SK-N-SH treated with all-trans-retinoic acid at 6 μM for 48 hours (cell line): ENCODE measurements at regions not wholly inside any gene's neighbourhood (a gene's known extent, or its start where the extent isn't known, plus 50 kb on each side); places are given as distances from the start of the nearest gene placed in this dataset.
A peak's percentile ranks its signal among the peaks of the same experiment; 100 is the strongest.

Experiments
- ATAC-seq: fragments of 200-7000 bp; cut with Tn5 transposase; 3 replicates; pipeline ENCODE4 v1.9.1; 2020; ENCODE audit warnings: mild to moderate bottlenecking, moderate library complexity
- ARNTL ChIP-seq: fragments of 450-650 bp; formaldehyde crosslinking; IDR thresholded peaks from 2 replicates; pipeline ENCODE4 v1.5.0; 2020; ENCODE audit warnings: low read depth, mild to moderate bottlenecking, moderate library complexity, borderline replicate concordance
- BACH2 ChIP-seq: fragments of 250-450 bp; sonication (Bioruptor Pico); IDR thresholded peaks from 2 replicates; pipeline ENCODE4 v1.9.0; 2021; ENCODE audit warnings: mild to moderate bottlenecking, borderline replicate concordance
- CREB5 ChIP-seq: fragments of 250-450 bp; sonication (Bioruptor Pico); IDR thresholded peaks from 2 replicates; pipeline ENCODE4 v1.5.1; 2020; ENCODE audit warnings: low read depth, mild to moderate bottlenecking, moderate library complexity
- CSDC2 ChIP-seq: fragments of 250-450 bp; sonication (Bioruptor Pico); IDR thresholded peaks from 2 replicates; pipeline ENCODE4 v1.5.0; 2020; ENCODE audit warnings: mild to moderate bottlenecking, moderate library complexity
- CSRNP3 ChIP-seq: fragments of 250-450 bp; sonication (Bioruptor Pico); IDR thresholded peaks from 2 replicates; pipeline ENCODE4 v1.5.1; 2021; ENCODE audit warnings: mild to moderate bottlenecking, moderate library complexity
- ESRRG ChIP-seq: fragments of 250-450 bp; sonication (Bioruptor Pico); IDR thresholded peaks from 2 replicates; pipeline ENCODE4 v1.6.1; 2021; ENCODE audit warnings: mild to moderate bottlenecking
- GLIS3 ChIP-seq: fragments of 250-450 bp; sonication (Bioruptor Pico); IDR thresholded peaks from 2 replicates; pipeline ENCODE4 v1.5.0; 2020; ENCODE audit warnings: mild to moderate bottlenecking, moderate library complexity
- ISL1 ChIP-seq: fragments of 250-450 bp; sonication (Bioruptor Pico); IDR thresholded peaks from 2 replicates; pipeline ENCODE4 v2.1.2; 2022; ENCODE audit warnings: mild to moderate bottlenecking, moderate library complexity
- OSR1 ChIP-seq: fragments of 250-450 bp; sonication (Bioruptor Pico); IDR thresholded peaks from 2 replicates; pipeline ENCODE4 v1.8.0; 2022; ENCODE audit warnings: moderate library complexity, mild to moderate bottlenecking, inconsistent platforms
- PATZ1 ChIP-seq: fragments of 250-450 bp; sonication (Bioruptor Pico); IDR thresholded peaks from 2 replicates; pipeline ENCODE4 v1.8.0; 2020; ENCODE audit warnings: mild to moderate bottlenecking, moderate library complexity, borderline replicate concordance
- POU6F1 ChIP-seq: fragments of 250-450 bp; sonication (Bioruptor Pico); IDR thresholded peaks from 2 replicates; pipeline ENCODE4 v1.8.0; 2021; ENCODE audit warnings: low read depth, mild to moderate bottlenecking, moderate library complexity, borderline replicate concordance
- PPARA ChIP-seq: fragments of 250-450 bp; sonication (Bioruptor Pico); IDR thresholded peaks from 2 replicates; pipeline ENCODE4 v1.5.0; 2020; ENCODE audit warnings: mild to moderate bottlenecking, borderline replicate concordance
- RARB ChIP-seq: fragments of 250-450 bp; sonication (Bioruptor Pico); IDR thresholded peaks from 2 replicates; pipeline ENCODE4 v1.8.0; 2021; ENCODE audit warnings: mild to moderate bottlenecking, moderate library complexity
- SNAI2 ChIP-seq: fragments of 250-450 bp; sonication (Bioruptor Pico); IDR thresholded peaks from 2 replicates; pipeline ENCODE4 v1.5.0; 2020; ENCODE audit warnings: mild to moderate bottlenecking, moderate library complexity
- TCF4 ChIP-seq: fragments of 250-450 bp; sonication (Bioruptor Pico); IDR thresholded peaks from 2 replicates; pipeline ENCODE4 v1.8.0; 2021; ENCODE audit warnings: mild to moderate bottlenecking, moderate library complexity, borderline replicate concordance
- TOX ChIP-seq: fragments of 250-450 bp; sonication (Bioruptor Pico); IDR thresholded peaks from 2 replicates; pipeline ENCODE4 v1.8.0; 2021; ENCODE audit warnings: mild to moderate bottlenecking, moderate library complexity, borderline replicate concordance
- TSHZ2 ChIP-seq: fragments of 250-450 bp; sonication (Bioruptor Pico); IDR thresholded peaks from 2 replicates; pipeline ENCODE4 v1.5.0; 2020; ENCODE audit warnings: mild to moderate bottlenecking, moderate library complexity
- ZC3H10 ChIP-seq: fragments of 250-450 bp; sonication (Bioruptor Pico); IDR thresholded peaks from 2 replicates; pipeline ENCODE4 v1.5.1; 2021; ENCODE audit warnings: mild to moderate bottlenecking, moderate library complexity
- ZFP3 ChIP-seq: fragments of 250-450 bp; sonication (Bioruptor Pico); IDR thresholded peaks from 2 replicates; pipeline ENCODE4 v1.5.0; 2020; ENCODE audit warnings: mild to moderate bottlenecking, moderate library complexity
- ZNF565 ChIP-seq: fragments of 450-650 bp; formaldehyde crosslinking; conservative IDR thresholded peaks from 2 replicates; pipeline ENCODE4 v1.5.0; 2020; ENCODE audit warnings: low read depth, mild to moderate bottlenecking, moderate library complexity
- ZNF70 ChIP-seq: fragments of 450-650 bp; formaldehyde crosslinking; IDR thresholded peaks from 2 replicates; pipeline ENCODE4 v1.5.0; 2020; ENCODE audit warnings: mild to moderate bottlenecking, moderate library complexity
- ZNF8 ChIP-seq: fragments of 450-650 bp; formaldehyde crosslinking; IDR thresholded peaks from 2 replicates; pipeline ENCODE4 v1.5.0; 2020; ENCODE audit warnings: mild to moderate bottlenecking, moderate library complexity

GRCh38 chr3:78314327-78314726 is 1274.4 kb downstream of the ROBO2 start (continued):
- TF ChIP-seq CREB5 (CRISPR knock-in tag) (peak; percentile 76), ZC3H10 (CRISPR knock-in tag) (peak; percentile 86; the same call in 1 of the 2 replicates), ISL1 (peak; percentile 95), POU6F1 (peak; percentile 79; the same call in 1 of the 2 replicates), BACH2 (CRISPR knock-in tag) (no peak), OSR1 (CRISPR knock-in tag) (no peak)

- TF ChIP-seq ZNF70 (CRISPR knock-in tag): no peak
- no peak for TF ChIP-seq TCF4 (CRISPR knock-in tag)
- no peak for TF ChIP-seq TOX (CRISPR knock-in tag)
- TF ChIP-seq PATZ1 (CRISPR knock-in tag): no peak
- no peak for TF ChIP-seq ZFP3 (CRISPR knock-in tag)
- no peak for TF ChIP-seq OSR1 (CRISPR knock-in tag)
- TF ChIP-seq ESRRG (CRISPR knock-in tag): no peak
- no peak for TF ChIP-seq ARNTL (CRISPR knock-in tag)
- TF ChIP-seq SNAI2 (CRISPR knock-in tag): no peak
- TF ChIP-seq CSDC2 (CRISPR knock-in tag): no peak
- TF ChIP-seq ISL1: no peak
- no peak for TF ChIP-seq ZC3H10 (CRISPR knock-in tag)
- TF ChIP-seq GLIS3: no peak
- TF ChIP-seq BACH2 (CRISPR knock-in tag): no peak
- no peak for TF ChIP-seq POU6F1
- ATAC-seq: no peak
Observed at GRCh38 chr3:78317774-78318173, 1277.9 kb downstream of the ROBO2 start.

GRCh38 chr3:78322780-78323179 is 1282.9 kb downstream of the ROBO2 start:
- TF ChIP-seq ESRRG (CRISPR knock-in tag): no peak
- no peak for TF ChIP-seq CSDC2 (CRISPR knock-in tag)
- TF ChIP-seq TSHZ2 (CRISPR knock-in tag): no peak
- no peak for TF ChIP-seq ZNF8 (CRISPR knock-in tag)
- no peak for TF ChIP-seq ISL1
- no peak for TF ChIP-seq ARNTL (CRISPR knock-in tag)
- TF ChIP-seq ZNF565 (CRISPR knock-in tag): no peak
- TF ChIP-seq ZC3H10 (CRISPR knock-in tag): no peak
- no peak for TF ChIP-seq ZFP3 (CRISPR knock-in tag)
- TF ChIP-seq CSRNP3 (CRISPR knock-in tag): no peak
- TF ChIP-seq PPARA (CRISPR knock-in tag): no peak
- TF ChIP-seq TCF4 (CRISPR knock-in tag): no peak
- TF ChIP-seq OSR1 (CRISPR knock-in tag): no peak
- no peak for TF ChIP-seq GLIS3
- TF ChIP-seq RARB: no peak
- no peak for TF ChIP-seq POU6F1
- TF ChIP-seq, all 23 proteins: peak for 0
- no peak for ATAC-seq
